NCI-H524 treated with DMSO at 0.1 percent for 48 hours (cell line): ENCODE measurements at regions not wholly inside any gene's neighbourhood (a gene's known extent, or its start where the extent isn't known, plus 50 kb on each side); places are given as distances from the start of the nearest gene placed in this dataset.

ENCODE experiments used
- DNase-seq: peaks from one replicate; lab custom pipeline; 2025; lab: John Stamatoyannopoulos, UW

- DNase-seq, result no peak
These were observed 96.5 kb upstream of the VASH1 start for GRCh38 chr14:76664790-76665189.

DNA sequence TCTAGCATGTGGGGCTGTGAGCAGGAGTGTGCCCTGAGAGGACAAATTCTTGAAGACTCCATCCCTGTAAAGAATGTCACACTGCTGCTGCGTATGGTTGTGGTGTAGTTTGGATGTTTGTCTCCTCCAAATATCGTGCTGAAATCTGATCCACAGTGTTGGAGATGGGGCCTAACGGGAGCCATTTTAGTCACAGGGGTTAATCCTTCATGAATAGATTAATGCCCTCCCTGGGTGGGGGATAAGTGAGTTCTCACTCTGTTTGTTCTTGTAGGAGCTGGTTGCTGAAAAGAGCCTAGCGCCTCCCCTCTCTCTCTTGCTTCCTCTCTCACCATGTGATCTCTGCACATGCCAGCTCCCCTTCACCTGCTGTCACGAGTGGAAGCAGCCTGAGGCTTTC lies 94.5 kb upstream of the VASH1 start:
- peak; percentile 54 for DNase-seq

DNA sequence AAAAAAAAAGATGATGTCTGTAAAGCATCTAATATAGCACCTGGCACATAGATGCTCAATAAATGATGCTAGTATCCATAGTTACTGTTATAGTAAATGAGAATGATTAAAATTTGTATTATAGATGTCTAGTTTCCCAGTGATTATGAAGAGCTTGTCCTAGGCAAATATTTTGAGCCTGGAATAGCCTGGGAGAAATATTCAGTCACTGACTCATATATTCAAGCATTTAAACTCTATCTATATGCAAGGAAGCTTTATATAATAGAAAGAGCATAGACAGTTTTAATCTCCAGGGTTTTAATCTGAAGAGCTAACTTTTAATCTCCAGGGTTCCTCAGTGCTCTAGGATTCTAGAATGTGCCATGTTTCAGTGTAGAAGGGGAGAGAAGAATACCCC lies 91.5 kb upstream of the VASH1 start:
- no peak for DNase-seq

DNA sequence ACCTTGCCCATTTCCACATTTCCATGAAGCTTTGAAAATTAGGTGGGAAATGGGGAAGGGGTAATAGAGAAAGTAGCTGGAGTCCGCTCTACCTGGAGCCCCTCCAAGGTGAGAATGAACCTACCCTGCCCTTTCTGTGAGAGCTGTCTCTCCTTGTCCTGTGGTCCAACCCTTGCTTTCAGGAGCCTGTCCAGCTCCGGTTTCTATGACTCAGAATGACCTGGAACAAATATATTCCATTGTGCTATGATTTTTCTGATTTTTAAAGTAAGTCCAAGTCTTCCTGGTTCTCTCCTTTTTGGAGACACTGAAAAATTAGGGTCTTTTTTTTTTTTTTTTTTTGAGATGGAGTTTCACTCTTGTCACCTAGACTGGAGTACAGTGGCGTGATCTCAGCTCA lies 89.1 kb upstream of the VASH1 start:
- no peak for DNase-seq

DNA sequence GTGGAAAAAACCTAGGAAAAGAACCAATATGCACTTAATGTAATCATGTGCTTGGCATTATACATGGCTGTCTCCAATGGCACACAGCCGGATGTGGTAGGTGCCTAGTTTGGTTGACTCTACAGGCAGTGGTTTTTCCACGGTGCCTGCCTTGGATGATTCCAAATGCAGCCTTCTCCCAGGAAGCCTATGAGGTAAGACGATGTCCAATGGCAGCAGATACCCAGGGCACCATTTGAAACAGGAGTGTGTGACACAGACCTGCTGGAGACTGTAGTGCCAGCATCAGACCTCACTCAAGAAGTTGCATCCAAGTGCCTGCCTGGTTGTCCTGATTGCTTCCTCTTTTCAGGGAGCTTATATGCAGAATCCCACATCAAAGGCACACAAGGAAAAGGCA lies 88.0 kb upstream of the VASH1 start:
- no peak for DNase-seq

GRCh38 chr14:76675046-76675445 lies 86.2 kb upstream of the VASH1 start:
- no peak for DNase-seq

DNA sequence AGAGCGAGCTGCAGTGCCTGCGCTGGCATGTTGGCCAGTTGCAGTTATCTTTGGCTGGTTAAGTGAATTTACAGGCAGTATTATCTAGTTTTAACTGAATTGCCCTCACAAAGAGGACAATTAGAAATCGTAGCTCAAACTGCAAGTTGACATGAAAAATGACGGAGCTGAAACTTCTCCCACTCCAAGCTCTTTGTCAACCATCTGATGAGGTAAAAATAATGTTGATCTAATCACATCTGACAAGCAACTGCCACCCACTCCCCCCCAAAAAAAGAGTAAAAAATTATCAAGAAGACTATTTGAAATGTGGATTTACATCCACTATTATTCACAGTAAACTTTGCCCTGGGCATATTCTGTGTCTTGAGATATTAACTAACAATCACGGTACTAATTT lies 84.7 kb upstream of the VASH1 start:
- no peak for DNase-seq

DNA sequence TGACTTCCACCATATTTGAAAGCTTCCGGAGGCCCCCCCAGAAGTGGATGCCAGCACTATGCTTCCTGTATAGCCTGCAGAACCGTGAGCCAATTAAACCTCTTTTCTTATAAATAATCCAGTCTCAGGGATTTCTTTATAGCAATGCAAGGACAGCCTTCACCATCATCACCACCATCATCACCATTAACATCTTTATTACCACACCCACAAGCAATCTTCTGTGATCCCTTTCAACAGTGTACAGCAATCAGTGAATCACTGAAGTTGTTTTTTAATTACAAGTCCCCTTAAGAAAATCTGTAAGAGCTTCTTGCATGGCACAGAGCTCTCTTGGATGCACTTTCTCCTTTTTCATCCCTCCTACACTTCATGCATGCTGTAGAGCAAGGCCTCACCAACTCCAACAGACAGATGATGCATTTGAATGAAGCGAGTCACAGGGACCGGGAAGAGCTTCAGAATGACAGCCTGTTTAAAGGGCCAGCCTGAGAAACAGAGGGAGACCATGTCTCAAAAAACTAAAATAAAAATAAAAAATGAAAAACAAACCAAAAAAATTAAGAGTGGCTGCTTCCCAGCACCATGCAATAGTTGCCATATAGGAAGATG lies 83.6 kb upstream of the VASH1 start:
- no peak for DNase-seq

- DNase-seq, result no peak
These were observed 82.9 kb upstream of the VASH1 start for GRCh38 chr14:76678244-76678800.

- no peak for DNase-seq
These were observed 78.9 kb upstream of the VASH1 start for GRCh38 chr14:76682367-76682766.

- no peak for DNase-seq
These were observed 74.6 kb upstream of the VASH1 start for GRCh38 chr14:76686646-76687045.

DNA sequence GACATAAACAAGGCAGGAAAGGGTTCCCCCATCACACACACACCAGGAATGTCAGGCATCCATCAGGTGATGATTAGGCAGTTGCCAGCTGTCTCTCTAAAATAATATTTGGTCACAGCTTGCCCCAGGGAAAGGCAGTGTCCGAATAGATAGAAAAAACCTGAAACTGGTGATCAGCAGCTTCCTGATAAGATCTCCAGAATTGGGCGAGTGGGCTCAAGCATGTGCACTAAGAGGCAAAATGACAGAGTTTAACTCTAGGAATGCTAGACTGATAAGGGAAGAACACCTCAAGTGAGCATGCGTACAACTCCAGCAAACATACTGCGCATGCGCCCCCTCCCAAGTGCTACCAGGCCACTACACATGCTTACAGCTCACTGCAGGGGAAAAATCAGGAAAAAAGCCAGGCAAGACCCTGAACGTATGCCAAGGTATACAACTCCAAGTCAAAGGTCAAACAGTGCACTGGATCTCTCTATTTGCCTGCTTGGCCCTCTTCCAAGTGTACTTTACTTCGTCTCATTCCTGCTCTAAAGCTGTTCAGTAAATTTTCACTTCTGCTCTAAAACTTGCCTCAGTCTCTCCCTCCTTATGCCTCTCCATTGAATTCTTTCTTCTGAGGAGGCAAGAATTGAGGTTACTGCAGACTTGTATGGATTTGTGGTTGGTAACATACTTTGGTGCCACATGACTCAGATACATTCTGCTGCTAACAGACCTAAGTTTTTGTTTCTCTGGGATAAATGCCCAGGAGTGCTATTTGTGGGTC lies 73.5 kb upstream of the VASH1 start:
- DNase-seq, result no peak

GRCh38 chr14:76688383-76688671 lies 72.9 kb upstream of the VASH1 start:
- no peak for DNase-seq

DNA sequence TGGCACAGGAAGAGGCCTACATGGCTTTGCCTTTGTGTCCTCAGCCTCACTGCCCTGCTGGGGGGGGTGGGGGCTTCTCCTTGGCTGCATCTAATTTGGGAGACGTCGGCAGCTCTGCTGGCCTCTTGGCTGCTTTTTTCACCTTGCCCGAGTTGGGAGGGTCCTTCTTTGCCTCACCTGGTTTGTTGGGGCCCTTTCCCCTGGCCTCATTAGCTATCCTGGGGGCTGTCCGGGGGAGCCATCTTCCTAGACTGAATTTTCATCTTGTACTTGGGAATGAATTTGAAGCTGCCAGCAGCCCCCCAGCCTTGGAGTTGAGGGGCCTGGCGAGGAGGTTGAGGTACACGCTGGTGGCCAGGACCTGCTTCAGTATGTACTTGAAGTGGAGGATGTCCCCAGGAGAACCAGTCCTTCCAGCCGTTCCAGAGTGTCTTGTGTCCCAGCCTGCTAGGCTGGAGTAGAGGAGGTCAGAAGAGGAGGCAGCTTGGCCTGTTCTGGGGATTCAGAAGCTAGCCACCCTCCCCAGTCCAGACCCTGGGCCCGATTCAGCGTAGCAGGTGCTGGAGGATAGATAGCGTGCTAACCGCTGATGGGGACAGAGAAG lies 70.7 kb upstream of the VASH1 start:
- no peak for DNase-seq

GRCh38 chr14:76694106-76694505 lies 67.2 kb upstream of the VASH1 start:
- no peak for DNase-seq

DNA sequence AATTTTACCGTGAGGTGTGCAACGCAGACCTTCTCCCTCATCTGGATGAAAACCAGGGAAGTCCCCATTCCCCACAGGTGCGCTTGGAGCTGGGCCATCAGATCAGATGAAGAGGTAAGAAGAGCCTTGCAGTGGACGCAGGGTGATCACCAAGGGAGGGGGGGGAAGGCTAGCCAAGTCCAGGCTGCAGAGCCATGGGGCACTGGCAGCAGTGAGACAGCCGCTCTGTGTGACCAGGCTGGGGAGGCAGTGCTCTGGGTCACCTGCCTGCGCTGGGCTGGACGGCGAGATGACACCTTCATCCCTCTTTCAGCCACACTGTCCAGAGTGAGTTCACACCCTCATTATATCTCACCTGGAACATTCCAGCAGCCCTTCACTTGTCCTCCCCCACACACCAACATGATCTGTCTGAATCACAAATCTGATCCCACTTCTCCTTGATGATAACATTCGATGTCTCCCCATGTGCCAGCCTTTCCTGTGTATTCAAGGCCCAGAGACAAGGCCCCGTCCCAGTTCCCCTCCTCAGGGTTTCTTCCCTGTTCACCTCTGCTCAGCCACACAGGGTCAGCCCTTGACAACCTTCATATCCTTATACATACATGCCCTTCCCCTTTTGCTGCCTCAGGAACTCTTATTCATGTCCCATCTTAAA lies 65.9 kb upstream of the VASH1 start:
- no peak for DNase-seq

DNA sequence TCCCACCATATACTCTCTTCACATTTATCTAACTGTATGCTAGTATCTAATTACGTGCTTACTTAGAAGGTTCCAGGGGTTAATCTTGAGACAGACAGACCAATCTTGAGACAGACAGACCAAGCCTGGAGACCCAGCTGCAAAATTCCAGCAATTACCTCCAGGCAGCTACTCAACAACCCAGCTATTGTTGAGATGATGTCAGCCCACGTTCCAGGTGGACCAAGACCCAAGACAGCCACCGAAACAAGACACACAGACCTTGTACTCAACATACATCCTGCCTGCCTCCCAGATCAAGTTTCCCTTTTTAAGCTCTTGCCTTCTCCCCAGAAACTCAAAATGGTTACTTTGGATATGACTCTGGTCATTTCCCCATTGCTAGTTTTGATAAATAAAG lies 64.9 kb upstream of the VASH1 start:
- no peak for DNase-seq

DNA sequence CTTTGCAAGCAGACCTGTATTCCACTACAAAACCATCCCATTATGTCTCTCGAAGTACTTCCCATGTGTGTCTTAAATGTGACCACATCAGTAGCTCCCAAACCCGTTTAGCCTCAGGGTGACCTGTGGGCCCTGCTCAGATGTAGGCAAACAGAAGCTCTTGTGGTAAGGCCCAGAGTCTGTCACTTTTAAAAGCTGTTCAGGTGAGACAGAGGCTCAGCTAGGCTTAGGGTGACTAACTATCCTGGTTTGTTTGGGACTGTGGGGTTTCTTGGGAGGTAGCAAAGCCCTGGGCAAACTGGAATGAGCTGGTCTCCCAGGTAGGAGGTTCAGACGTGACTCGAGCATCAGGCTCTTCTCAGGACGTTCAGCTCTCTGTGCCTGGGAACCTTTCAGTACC lies 64.5 kb upstream of the VASH1 start:
- no peak for DNase-seq

DNA sequence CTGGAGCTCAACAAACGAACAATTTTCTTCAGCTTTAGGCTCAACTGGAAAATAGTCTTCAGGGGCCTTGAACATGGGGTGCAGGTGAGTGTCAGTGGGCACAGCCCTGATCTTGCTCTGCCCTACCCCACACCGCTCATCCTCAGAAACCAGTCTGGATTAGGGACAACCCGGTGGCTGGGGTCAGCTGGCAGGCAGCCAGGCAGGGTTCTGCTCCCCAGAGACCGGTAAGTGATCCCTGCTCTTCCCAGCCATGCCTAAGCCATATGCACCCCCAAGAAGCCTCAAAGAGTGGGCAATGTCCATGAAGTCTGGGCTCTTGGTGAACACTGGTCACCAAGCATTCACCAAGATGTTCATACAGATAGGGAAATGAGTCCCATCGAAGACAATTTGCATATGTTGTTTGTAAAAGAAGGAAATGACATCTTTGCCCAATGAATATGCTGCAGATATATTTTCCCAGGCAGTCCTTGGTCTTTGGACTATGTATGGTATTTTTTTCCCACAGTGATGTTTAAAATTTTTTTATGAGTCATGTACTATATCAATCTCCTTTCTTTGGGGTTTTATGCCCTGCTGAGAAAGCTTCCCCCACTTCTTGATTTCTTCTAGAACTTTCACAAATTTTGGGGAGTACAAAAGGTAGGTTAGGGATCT lies 63.9 kb upstream of the VASH1 start:
- no peak for DNase-seq

DNA sequence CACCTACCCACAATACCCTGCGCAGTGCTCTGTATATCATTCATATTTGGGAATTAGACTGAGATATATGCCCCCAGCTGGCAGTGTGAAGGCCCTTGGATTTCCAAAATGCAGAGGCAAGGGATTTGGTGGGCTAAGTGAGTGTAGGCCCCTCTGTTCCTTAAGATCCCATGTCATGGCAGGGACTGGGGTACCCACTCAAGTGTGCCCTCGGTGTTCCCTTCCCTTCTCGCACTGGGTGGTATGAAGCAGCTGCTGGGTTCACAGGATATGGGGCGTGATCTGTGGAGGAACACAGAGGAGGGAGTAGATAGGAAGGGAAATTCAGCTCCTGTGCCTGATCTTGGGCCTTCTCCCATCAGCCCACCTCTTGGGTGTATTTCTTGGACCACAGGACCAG lies 63.1 kb upstream of the VASH1 start:
- DNase-seq, result no peak

- DNase-seq, result no peak
These were observed 62.6 kb upstream of the VASH1 start for GRCh38 chr14:76698631-76699030.

DNA sequence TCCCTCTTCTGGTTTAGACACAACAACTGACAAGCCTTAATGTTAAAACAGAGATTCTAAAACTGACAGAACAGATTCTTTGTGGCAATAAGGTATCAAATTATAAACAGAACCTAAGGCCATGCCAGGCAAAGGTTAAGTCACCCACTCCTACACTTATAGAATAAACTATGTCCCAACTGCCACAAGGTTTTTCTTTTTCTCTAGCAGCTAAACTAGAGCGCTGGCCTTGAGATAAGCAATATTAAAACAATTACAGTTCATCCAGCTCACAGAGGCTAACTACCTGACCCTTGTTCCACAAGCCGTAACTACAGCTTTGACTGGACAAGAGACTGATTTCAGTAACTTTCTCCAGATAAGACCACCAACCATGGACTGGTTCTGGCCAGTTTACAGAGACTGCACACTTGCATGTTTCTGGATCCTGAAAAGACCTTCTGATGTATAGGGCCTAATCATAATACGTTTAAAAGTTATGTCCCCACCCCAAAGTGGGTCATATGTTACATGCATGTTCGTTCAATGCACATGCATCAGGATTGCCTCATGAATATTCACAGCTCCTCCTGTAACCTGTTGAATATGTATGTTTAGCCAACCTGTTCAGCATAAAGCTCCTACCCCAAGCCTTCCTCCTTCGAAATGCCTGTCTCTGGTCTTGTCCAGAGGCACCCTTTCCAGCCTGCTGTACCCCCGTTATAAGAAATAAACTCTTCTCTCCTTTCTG lies 61.9 kb upstream of the VASH1 start:
- no peak for DNase-seq
